EL (cell line): ENCODE measurements at regions not wholly inside any gene's neighbourhood (a gene's known extent, or its start where the extent isn't known, plus 50 kb on each side); places are given as distances from the start of the nearest gene placed in this dataset.
"Not testable (repeated sequence)": the region's sequence is repeated elsewhere in the genome, so short reads cannot be mapped to it uniquely, and the experiment has no call there.

ENCODE experiments used
- DNase-seq: peaks from one replicate; pipeline ENCODE4 v3.0.0-alpha.2; 2016

DNA sequence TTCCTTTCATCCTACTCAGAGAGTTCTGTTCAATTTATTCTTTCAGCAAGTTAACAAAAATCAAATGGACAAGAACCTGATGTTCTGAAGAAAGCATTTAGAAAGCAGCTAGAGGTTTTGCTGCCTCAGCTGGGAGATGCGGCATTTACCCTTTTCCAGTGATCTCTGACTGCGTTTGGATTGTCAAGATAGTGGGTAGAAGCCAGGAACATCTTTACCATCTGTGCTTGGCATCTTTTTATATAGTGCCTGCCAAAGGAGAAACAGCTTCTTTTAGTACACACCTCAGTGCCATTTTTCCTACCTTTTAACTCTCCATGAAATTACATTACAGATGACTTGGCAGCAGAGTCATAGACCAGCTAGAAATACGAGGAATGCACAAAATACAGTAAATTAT is 680.8 kb downstream of the SLITRK1 start:
- no peak for DNase-seq

DNA sequence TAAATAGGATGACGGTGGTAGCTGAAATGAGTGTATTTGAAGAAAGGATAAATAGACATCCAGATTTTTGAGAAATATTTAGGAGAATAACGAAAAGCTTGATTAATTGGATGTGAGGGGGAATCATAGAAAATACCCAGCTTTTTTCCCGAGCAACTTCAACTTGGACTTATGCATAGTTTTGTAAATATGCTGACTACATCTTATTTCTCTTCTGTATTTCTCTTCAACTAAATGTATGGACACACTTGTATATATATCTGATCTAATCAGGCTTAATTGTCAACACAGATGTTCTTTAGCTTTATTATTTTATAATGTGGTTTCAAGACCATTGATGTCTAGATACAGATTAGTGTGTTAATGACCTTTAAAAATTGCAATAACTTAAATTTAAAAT is 685.0 kb downstream of the SLITRK1 start:
- no peak for DNase-seq

DNA sequence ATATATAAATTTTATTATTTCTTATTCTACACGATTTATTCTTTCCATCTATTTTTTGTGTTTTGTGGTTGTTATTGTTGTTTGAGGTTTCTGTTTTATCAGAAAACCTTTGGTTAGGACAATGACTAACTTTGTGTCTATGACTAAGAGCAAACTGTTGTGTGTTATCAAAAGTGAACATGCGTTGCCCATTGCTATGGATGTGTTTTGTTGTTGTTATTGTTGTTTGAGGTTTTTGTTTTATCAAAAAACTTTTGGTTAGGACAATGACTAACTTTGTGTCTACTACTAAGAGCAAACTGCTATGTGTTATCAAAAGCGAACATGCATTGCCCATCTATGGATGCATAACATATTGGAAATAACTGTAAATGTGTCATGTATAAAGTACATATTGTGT is 692.3 kb downstream of the SLITRK1 start:
- no peak for DNase-seq

DNA sequence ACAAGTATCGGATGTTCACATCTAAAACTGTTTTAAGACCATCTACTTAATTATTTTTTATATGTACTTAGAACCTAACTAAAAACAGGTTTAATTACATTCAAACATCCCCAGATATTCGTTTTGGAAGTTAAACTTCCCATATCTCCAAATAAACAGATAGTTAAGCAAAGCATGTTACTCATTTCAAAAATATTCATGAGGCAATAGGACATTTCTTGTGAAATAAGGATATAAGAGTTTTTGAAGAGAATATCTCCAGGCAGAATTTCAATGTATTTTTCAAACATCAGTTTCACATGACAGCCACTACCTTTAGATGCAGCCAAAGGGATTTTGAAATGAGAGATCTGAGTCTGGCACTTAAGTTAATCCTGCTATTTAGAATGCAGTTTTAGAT is 697.5 kb downstream of the SLITRK1 start:
- peak; percentile 55 for DNase-seq

DNA sequence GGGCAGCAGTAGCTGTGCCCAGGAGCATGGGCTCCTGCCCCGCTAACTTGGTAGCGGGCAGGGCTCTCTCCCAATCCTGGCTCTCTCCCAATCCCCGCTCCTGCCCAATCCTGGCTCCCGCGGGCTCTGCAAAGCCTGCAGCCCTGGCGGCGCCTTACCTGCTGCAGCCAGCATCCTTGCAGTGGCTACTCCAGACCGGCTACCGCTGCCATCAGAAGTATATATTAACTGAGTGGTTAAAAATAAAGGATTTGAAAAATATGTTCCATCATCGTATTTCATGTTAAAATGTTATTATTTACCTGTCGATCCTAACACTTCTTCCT is 698.2 kb downstream of the SLITRK1 start:
- no peak for DNase-seq

DNA sequence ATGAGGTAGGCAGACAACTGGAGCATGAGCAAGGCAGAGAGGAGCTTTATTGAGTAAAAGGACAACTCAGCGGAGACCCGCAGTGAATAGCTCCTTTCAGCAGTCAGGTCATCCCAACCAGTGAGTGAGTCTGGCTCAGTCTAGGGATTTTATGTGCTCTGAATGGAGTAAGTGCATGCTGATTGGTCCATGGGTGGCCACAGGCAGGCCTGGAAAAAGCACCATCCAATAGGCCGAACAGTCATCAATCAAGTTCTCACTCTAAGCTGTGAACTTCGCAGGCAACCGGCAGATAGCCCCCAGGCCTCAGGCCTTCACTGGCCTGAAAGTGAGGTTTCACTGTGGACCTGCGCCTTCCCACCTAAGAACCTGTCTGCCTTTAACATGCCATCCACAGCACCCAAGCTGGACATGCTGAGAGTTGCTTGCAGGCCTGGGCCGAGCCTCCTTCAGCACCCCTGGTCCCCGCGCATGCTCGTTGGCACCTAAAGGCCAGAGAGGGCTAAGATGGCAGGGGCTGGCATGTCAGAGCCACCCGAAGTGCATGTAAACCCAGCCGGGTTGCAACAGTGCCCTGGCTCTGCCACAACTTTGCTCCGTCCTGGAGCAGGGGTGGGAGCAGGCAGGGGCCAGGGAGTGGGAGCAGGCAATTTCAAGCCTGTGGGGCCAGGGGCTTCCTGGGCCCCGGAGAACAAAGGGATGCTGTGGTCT is 698.7 kb downstream of the SLITRK1 start:
- DNase-seq = no peak

DNA sequence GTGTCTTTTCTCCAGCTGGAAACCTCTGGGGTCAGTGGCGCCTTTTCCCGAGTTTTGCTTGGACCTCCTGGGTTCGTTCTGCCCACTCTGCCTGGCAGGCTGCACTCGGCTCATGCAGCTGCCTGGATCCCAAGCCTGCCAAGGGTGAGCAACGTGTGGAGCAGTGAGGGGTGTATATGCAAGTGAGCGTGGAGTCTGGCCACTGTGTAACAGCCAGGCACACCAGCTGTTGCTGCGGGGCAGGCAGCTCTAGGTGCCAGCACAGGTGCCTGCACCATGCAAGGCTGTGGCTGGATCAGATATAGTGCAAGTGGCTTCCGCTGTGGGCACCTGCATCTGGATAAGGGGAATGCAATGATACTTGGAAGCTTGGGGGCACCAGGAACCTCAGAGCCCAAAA is 699.4 kb downstream of the SLITRK1 start:
- no peak for DNase-seq

DNA sequence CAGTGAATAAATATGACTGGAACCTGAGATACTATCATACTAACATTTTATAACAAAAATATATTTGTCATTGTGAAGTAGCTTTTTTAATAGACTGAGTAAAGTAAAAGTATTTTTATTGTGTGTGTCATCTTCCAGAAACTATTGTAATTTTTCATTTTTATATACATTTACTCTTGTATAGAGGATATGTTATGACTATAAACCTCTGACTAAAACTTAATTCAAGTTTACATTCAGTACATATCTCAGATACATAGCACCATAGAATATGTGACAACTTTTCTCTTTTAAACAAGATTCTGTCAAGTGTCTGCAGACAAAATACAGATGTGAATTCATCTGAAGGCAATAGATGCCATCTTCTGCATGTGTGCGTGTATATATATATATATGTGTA is 704.3 kb downstream of the SLITRK1 start:
- no peak for DNase-seq

DNA sequence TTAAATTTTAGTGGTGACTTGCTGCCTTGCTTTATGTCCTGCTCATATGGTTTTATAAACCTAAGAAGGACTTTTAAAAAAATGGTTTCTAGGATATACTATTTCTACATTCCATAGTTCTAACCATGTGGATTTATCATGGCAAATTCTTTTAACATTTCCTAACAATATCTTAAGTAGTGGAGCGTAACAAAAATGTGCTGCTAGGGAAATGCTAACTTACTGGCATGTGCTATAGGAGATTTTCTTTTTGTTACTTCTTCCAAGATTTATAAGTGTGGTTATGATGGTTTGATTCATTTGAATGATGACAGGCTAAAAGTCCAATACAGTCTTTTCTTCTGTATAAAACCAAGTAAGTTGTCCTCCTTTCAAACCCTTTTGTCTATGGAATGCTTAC is 713.7 kb downstream of the SLITRK1 start:
- DNase-seq = no peak

DNA sequence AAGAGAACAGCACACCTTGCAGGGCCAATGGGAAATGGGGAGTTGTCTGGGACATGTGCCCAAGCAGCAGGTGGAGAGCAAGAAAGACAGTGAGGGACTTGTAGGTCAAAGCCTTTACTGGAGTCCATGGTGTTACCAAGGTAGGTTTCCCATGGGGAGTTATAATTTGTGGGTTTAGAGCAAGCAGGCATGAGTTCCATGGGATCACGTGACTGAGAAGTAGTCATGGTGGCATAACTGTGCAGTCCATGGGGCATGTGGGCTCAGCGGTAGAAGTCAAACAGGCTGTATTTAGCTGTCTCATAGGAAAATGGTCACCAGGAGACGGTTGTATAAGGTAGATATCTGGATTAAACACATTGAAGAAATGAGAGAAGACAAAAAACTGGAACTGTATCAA is 715.1 kb downstream of the SLITRK1 start:
- DNase-seq = no peak

DNA sequence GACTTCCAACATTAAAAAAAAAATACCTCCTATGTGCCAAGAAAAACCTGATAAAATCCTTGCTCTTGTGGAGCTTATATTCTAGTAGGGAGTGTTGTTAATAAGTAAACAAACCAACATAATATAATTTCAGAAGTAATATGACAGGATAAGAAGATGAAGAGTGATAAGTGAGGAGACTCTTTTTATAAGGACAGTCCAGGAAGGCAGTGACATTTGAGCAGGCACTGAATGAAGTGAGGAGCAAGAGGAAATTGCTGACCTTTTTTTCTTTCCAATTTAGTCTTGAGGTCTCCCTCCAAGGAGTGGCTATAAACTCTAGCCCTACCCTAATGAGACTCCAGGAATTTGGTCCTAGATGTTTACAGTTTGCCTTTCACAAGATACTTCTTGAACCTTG is 715.7 kb downstream of the SLITRK1 start:
- no peak for DNase-seq

DNA sequence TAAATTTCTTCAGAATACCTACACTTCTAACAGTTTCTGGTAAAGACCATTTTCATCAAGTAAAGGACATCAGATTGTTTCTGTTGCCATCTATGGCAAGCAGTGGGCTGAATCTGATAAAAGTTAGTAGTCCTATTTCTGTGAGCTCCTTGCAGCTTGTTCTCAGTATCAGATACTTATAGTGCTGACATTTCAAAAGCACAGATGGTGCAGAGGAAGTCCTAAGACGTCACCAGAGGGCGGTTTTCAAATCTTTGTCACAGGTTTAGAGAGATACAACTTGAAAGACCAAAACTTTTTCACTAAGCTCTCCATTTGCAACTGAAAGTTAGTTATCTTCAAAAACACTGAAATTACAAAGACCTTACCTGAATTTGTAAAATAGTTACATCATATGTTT is 719.8 kb downstream of the SLITRK1 start:
- no peak for DNase-seq

DNA sequence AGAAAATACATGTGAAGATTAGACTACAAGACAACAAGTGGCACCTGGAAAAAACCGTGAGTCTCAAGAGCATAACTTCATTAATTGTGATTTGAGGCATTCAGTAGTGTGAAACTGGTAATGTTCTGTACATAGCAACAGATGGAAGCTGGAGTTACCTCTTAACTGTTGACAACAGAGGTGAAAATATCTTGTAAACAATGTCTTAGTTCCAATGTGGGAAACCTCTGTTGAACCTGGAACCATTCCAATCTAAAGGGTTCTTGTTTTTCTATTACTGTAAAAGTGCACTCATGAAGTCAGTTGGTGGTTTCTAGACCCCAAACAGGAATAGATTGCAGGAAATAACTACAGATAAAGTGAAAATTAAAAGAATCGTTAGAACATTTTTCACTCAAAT is 728.4 kb downstream of the SLITRK1 start:
- DNase-seq = no peak

DNA sequence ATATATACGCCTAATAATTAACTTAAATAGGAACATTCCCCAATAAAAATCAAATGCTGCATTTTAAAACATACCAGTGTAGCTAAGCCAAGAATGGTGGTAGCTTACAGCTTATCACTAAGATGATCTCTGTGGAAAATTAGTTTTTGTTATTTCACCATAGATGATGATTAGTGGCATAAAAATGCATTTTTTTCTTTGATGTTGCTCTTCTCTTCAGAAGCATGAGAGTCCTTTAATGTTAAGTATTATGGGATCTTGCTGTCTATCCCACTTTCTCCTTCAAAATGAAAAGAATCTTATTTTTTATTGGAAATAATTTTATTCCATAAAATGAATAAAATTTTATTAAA is 731.0 kb downstream of the SLITRK1 start:
- peak; percentile 45 for DNase-seq

DNA sequence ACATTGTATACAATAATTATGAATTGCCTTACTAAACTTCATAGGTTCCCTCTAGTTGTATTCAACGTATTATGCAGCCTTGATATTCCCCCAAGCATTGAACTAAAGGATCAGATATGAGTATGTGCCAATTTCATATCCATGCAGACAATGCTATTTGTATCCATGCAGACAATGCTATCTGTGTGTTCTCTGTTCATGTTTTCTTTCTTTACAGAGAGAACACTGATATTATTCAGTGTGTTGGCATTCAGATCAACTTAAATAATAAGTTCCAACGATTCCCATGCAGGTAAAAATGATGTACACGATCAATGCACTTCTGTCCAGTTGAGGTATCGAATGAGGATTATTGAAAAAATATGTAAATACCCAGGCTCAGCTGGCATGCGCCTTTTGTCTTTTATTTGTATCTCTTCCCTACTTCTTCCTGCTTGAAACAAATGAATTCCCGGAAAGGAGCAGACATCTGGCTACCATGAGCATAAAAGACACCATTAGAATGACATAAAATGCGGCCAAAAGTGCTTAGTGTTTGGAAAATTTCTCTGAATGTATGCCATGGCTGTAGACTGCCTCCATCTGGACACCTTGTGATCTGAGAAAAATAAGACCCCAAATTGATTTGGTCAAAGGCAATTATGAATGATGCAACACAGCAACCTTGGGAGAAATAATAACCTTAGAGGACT is 731.5 kb downstream of the SLITRK1 start:
- DNase-seq = peak; percentile 3

DNA sequence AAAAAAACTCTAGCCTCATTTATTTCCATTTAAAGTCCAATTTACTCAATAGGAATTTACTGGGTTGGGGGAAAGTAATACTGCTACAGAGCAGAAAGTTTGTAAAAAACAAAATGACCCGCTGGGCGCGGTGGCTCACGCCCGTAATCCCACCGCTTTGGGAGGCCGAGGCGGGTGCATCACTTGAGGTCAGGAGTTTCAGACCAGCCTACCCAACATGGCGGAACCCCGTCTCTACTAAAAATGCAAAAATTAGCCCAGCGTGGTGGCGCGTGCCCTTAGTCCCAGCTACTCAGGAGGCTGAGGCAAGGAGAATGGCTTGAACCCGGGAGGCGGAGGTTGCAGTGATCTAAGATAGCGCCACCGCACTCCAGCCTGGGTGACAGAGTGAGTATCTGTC is 745.6 kb downstream of the SLITRK1 start:
- DNase-seq = no peak

DNA sequence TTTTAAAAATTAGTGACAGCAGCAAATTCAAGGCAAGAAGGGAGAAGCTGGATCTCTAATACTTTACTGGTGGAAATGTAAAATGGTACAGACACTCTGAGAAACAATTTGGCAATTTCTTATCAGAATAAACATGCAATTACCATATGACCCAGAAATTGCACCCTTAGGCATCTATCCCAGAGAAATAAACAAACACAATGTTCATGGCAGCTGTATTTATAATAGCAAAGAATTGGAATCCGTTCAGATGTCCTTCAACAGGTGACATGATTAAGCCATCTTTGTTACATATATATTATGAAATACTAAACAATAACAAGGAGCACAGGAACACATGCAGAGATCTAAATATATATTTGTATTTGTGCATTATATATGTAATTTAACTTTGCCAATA is 756.5 kb downstream of the SLITRK1 start:
- no peak for DNase-seq

DNA sequence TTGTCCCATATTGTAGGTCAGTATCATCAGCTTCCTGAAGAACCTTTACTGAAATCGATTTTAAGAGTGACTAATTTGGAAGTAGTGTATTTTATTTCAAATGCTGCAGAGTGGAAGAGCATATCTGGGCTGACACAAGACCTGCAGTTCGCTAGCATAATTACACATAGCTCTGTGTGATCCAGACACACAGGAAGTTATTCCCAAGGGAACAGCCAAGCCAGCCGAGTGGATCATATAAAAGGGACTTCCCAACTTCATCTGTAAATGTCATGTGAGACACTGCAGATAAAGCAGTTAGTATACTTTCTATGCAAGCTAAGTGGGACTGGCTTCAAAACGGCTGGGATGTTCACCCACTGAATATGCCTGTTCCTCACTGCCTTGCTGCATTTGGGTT is 760.4 kb downstream of the SLITRK1 start:
- no peak for DNase-seq

DNA sequence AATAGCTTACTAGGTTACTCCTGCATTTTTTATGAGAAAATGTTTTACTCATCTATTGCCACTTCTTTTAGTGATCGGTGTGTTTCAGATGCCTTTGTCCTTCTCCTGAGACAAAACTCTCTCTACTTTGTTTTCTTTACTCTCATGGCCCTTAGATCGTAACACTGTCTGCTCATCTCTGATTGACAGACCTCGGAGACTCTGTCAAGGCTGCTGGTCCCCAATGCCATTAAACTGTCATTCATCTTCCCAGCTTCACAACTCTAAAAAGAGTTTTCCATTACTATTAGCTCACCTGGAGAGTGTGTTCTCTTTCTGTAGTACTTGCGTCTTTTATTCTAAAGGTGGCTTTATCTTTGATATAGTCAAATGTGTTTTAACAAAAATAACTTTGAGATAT is 765.2 kb downstream of the SLITRK1 start:
- no peak for DNase-seq

DNA sequence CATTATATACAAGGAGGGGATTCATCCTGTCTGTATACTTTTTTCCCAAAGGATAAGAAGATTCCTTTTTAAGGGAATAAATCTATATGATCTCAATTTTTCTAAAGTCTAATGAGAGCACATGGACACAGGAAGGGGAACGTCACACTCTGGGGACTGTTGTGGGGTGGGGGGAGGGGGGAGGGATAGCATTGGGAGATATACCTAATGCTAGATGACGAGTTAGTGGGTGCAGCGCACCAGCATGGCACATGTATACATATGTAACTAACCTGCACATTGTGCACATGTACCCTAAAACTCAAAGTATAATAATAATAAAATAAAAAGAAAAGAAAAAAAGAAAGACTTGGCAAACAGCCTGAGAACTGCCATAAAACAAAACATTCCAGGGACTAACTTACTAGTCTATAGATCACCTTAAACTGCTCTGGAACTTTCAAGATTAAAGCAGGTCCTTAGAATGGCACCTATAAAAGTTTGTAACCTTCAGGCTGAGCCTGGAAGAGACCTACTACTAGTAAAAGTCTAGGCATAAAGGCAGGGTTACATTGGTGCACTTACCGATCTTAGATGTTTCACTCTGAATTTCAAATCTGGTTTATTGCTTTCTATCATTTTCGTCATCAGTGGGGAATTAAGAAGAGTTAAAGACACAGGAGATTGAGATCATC is 780.6 kb downstream of the SLITRK1 start:
- DNase-seq = not testable (repeated sequence)

DNA sequence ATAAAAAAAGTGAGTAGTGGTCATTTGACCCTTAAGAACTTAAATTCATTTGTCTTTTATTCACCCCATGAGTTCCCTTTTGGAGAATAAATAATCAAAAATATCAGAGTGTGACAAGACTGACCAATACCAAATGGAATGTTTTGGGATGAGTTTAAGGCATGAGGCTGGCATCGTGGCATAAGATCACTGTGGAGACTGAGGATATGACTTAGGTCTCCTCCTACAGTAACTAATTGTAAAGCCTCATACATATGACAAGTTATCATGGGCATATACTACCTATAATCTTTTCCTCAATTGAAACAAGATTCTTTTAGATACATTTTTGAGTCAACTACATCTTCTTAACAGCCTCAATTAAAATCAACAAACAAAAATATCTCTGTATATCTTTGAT is 782.0 kb downstream of the SLITRK1 start:
- peak; percentile 30 for DNase-seq

DNA sequence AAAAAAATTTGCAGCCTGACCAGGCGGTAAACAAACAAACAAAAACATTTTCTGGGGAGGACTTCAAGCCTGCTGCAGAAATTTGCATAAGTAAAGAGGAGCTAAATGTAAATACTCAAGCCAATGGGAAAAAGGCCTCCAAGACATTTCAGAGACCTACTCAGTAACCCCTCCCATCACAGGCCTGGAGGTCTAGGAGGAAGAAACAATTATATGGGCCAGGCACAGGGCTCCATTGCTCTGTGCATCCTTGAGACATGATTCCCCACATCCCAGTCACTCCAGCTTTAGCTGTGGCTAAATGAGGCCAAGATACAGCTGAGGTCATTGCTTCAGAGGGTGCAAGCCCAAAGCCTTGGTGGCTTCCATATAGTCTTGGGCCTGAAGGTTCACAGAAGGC is 793.4 kb downstream of the SLITRK1 start:
- no peak for DNase-seq

DNA sequence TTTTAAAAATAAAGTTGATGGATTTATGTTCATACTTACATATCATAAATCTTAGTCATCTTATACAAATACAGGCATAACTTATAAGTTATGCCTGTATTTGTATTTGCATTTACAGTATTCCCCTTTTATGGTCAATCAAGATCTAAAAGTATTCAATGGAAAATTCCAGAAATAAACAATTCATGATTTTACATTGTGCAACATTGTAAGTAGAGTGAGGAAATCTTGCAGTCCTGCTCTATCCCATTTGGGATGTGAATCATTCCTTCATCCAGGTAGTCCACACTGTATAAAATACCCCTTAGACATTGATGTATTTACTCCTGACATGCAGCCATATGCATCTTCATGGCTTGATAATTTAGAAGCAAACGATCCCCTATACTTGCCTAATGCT is 795.3 kb downstream of the SLITRK1 start:
- DNase-seq = no peak

DNA sequence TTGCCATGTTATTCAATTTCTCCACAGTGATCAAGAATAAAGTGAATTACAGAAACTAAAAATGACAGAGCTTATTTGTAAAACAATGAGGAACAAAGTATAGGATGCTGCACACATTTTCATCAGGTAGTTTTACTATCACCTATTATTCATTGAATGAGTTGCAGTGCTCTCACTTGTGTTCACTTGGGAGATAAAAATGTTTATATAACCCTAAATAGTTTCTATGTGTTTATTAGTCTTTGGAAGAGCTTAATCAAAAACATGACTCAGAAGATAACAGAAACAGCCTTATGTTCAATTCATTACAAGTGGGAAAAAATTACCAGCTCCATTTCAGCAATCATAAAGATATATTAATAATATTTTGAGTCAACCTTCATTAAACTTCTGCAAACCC is 796.2 kb downstream of the SLITRK1 start:
- DNase-seq = peak; percentile 3
